Breast epithelium (tissue), 3 donors: ENCODE measurements at regions not wholly inside any gene's neighbourhood (a gene's known extent, or its start where the extent isn't known, plus 50 kb on each side); places are given as distances from the start of the nearest gene placed in this dataset.

Experiments
- POLR2A ChIP-seq: fragments of 450-650 bp; IDR thresholded peaks from one replicate; pipeline ENCODE4 v1.6.1; 2016; ENCODE audit warnings: antibody characterized with exemption, mild to moderate bottlenecking, moderate library complexity
- POLR2AphosphoS5 ChIP-seq, 3 donors: sonication (generic); formaldehyde crosslinking; IDR thresholded peaks; one replicate each; pipeline ENCODE4 v1.6.1; 2017; ENCODE audit warnings: antibody characterized with exemption in 3 of 3
- TF ChIP-seq, protein P1 (sequence below), 3 donors: fragments of 450-650 bp; IDR thresholded peaks; one replicate each; pipeline ENCODE4 v1.5.1; 2016 to 2017; ENCODE audit warnings: antibody characterized with exemption in 3 of 3, mild to moderate bottlenecking in 3 of 3, moderate library complexity in 3 of 3

DNA sequence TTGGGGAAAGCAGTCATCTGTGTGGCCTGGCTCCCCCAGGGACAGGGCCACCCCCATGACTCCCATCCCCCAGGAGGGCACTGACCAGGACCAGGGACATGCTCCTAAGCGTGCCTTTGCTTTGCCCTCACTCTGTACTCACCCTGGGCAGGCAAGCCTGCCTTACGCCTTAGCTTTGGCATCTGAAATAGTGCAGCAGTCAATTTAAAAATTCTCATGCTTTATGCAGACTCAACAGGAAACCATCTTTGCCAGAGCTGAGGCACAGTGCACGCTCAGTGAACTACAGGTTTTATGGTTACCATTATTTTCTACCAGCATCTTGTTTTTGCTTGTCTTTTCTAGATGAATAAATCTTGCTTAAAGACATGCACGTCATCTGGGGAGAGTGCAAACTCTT is 323.5 kb downstream of the IRX2 start:
- TF ChIP-seq, protein P1, sequence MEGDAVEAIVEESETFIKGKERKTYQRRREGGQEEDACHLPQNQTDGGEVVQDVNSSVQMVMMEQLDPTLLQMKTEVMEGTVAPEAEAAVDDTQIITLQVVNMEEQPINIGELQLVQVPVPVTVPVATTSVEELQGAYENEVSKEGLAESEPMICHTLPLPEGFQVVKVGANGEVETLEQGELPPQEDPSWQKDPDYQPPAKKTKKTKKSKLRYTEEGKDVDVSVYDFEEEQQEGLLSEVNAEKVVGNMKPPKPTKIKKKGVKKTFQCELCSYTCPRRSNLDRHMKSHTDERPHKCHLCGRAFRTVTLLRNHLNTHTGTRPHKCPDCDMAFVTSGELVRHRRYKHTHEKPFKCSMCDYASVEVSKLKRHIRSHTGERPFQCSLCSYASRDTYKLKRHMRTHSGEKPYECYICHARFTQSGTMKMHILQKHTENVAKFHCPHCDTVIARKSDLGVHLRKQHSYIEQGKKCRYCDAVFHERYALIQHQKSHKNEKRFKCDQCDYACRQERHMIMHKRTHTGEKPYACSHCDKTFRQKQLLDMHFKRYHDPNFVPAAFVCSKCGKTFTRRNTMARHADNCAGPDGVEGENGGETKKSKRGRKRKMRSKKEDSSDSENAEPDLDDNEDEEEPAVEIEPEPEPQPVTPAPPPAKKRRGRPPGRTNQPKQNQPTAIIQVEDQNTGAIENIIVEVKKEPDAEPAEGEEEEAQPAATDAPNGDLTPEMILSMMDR (IDR thresholded peaks at IDR 0.05): no peak
- TF ChIP-seq POLR2A (no peak), POLR2AphosphoS5 (IDR thresholded peaks at IDR 0.05) (no peak)
